Stimulated activated CD4-positive, alpha-beta T cell treated with anti-CD3 and anti-CD28 coated beads, Interleukin-2, amount 100 ng/mL, for 4 hours (primary cell): ENCODE measurements at regions not wholly inside any gene's neighbourhood (a gene's known extent, or its start where the extent isn't known, plus 50 kb on each side); places are given as distances from the start of the nearest gene placed in this dataset.
"Not testable (repeated sequence)": the region's sequence is repeated elsewhere in the genome, so short reads cannot be mapped to it uniquely, and the experiment has no call there.

Experiments
- DNase-seq: peaks from one replicate; pipeline ENCODE4 v3.0.0-alpha.2; 2020; ENCODE audit warnings: low read depth

- no peak for DNase-seq
Observed at GRCh38 chr4:10816571-10816970, 132.0 kb upstream of the CLNK start.

GRCh38 chr4:10811991-10812390 lies 127.4 kb upstream of the CLNK start:
- no peak for DNase-seq

GRCh38 chr4:10810411-10810810 lies 125.8 kb upstream of the CLNK start:
- DNase-seq, result no peak

- DNase-seq, result no peak
Observed at GRCh38 chr4:10809905-10810304, 125.3 kb upstream of the CLNK start.

- DNase-seq, result no peak
Observed at GRCh38 chr4:10808591-10808990, 124.0 kb upstream of the CLNK start.

GRCh38 chr4:10806953-10807645 lies 122.5 kb upstream of the CLNK start:
- no peak for DNase-seq

- DNase-seq, result no peak
Observed at GRCh38 chr4:10803713-10804343, 119.3 kb upstream of the CLNK start.

GRCh38 chr4:10787365-10787764 lies 102.8 kb upstream of the CLNK start:
- no peak for DNase-seq

GRCh38 chr4:10784621-10785020 lies 100.1 kb upstream of the CLNK start:
- DNase-seq, result no peak

- no peak for DNase-seq
Observed at GRCh38 chr4:10783351-10783750, 98.8 kb upstream of the CLNK start.

- no peak for DNase-seq
Observed at GRCh38 chr4:10781805-10782204, 97.2 kb upstream of the CLNK start.

GRCh38 chr4:10780803-10781202 lies 96.2 kb upstream of the CLNK start:
- DNase-seq, result not testable (repeated sequence)

GRCh38 chr4:10775132-10775531 lies 90.6 kb upstream of the CLNK start:
- not testable (repeated sequence) for DNase-seq

- no peak for DNase-seq
Observed at GRCh38 chr4:10773656-10774055, 89.1 kb upstream of the CLNK start.

- no peak for DNase-seq
Observed at GRCh38 chr4:10773010-10773409, 88.4 kb upstream of the CLNK start.

GRCh38 chr4:10765386-10765785 lies 80.8 kb upstream of the CLNK start:
- DNase-seq, result no peak

GRCh38 chr4:10762561-10762960 lies 78.0 kb upstream of the CLNK start:
- DNase-seq, result no peak

- DNase-seq, result no peak
Observed at GRCh38 chr4:10761903-10762302, 77.3 kb upstream of the CLNK start.

GRCh38 chr4:10760086-10760485 lies 75.5 kb upstream of the CLNK start:
- DNase-seq, result no peak

- DNase-seq, result no peak
Observed at GRCh38 chr4:10758906-10759305, 74.3 kb upstream of the CLNK start.

- no peak for DNase-seq
Observed at GRCh38 chr4:10753856-10754402, 69.4 kb upstream of the CLNK start.

- DNase-seq, result no peak
Observed at GRCh38 chr4:10753336-10753735, 68.8 kb upstream of the CLNK start.

- no peak for DNase-seq
Observed at GRCh38 chr4:10750714-10751113, 66.1 kb upstream of the CLNK start.

GRCh38 chr4:10747186-10747585 lies 62.6 kb upstream of the CLNK start:
- DNase-seq, result no peak
